ENCODE measurements at regions not wholly inside any gene's neighbourhood (a gene's known extent, or its start where the extent isn't known, plus 50 kb on each side); places are given as distances from the start of the nearest gene placed in this dataset.

DNA sequence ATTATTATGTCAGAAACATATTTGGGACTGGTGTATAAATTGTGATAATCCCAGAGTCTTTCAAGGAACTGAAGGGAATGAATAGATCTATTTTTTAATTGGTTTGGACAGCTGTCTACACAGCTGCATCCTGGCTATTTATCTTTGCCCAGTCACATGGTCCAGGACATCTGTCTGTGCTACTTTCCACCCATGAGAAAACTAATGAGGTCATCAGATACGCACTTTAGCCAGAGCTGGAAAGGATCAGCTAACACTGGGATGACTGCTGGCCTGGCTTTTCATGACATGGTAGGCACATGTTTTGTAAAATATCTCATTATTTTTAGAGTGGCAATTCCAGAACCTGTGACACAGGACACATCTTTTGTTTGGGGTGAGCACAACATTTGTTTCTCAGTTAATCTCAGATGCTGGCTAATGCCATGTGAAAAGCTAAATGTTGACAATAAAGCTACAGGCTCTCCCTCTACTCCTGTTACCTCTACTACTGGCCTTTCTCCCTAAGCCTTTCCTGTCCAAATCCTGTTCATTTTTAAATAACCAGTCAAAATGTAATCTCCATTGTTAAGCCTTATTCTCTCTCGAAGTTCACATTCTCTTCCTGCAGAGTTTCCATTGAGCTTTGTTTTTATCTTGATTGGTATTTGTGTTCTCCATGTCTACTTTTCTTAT, 500.7 kb downstream of the RIT2 start:
- H3K4me1 Mint-ChIP-seq = no peaks in the 10 kb centered on the region
- H3K27ac Mint-ChIP-seq = no peak overlapping the region
- no peaks in the 10 kb centered on the region for H3K9me3 Mint-ChIP-seq
- no peaks in the 10 kb centered on the region for H3K27me3 Mint-ChIP-seq
- no peaks in the 10 kb centered on the region for H3K36me3 Mint-ChIP-seq
- H3K4me3 Mint-ChIP-seq = no peak overlapping the region

DNA sequence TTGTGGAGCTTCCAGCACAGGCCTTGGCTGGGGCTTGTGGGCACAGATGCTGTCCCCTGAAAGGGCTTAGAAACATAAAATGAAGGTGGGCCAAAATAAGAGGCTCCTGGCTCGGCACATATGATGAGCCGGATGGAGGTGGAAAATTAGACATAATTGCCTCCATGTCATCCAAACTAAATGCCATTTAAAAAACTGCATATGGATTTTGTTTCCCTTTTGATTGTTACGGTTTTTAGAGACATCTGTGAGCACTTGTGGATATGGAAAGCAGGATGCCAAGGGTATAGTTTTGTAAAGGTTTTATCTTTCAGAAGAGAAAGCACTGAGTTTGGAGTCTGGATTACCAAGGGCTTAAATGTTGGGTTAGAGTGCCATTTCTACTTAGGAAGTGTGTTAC, 498.3 kb downstream of the RIT2 start:
- Mint-ChIP-seq H3K36me3 (no peaks in the 10 kb centered on the region), H3K4me1 (no peaks in the 10 kb centered on the region), H3K9me3 (no peaks in the 10 kb centered on the region), H3K27ac (no peak overlapping the region), H3K4me3 (no peak overlapping the region), H3K27me3 (no peaks in the 10 kb centered on the region)

DNA sequence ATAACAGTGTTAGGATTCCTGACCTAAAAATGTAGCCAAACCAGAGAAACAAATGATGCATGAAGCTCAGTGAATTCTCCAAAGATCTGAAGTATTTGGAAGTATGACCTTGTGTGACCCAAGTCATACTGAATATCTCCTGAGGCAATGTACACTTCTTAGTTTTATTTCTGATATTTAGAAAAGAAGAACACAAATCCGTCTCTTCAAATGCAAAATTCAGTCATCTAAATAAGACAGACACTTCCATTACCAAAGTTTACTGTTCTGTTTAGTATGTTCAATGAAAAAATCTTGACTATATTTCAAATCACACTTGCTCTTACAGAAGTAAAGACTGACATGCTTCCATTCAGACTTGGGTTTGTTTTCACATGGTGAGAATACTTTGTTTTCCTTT, 495.7 kb downstream of the RIT2 start:
- Mint-ChIP-seq H3K9me3 (peaks cover 0 to 1% (median 0%) of the 10 kb centered on the region in 3 donors), H3K27ac (no peak overlapping the region), H3K27me3 (no peaks in the 10 kb centered on the region), H3K4me1 (no peaks in the 10 kb centered on the region), H3K36me3 (no peaks in the 10 kb centered on the region), H3K4me3 (no peak overlapping the region)

DNA sequence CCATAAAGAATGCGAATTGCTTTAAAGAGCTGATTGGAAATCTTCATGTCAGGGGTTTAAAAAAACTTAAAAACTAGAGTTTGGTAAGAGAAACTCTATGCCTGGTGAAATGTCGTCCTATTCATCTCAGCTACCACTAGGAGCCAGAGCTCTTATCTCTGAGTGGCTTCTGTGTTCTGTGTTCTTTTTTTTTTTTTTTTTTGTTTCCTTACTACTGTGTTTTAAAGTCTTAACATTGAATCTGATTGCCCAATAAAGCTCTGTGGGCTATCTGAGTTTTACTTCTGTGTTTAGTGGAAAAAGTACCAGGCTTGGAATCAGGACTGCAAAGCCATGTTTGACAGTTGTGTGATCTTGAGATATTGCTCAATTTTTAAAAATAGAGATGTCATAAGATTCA, 494.8 kb downstream of the RIT2 start:
- Mint-ChIP-seq H3K27ac (no peak overlapping the region), H3K36me3 (no peaks in the 10 kb centered on the region), H3K27me3 (no peaks in the 10 kb centered on the region), H3K9me3 (peaks cover 0 to 5% (median 0%) of the 10 kb centered on the region in 3 donors), H3K4me3 (no peak overlapping the region), H3K4me1 (no peaks in the 10 kb centered on the region)

DNA sequence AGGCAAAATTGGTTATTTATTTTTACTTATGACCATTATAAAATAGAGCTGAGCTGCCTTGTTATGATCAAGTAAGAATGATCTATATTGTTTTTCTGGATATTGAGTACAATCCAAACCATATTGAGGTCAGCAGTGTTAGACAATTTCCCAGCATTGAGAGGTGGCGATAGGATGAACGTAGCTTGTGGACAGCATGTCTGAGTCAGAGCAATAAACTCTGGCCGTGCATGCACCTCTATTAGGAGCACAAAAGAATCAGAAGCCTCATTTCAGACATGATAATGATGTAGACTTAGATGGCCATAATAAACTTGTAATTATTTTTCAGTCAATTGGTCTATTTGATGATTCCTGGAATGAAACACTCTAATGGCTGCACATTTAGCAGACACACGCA, 491.6 kb downstream of the RIT2 start:
- H3K36me3 Mint-ChIP-seq = no peaks in the 10 kb centered on the region
- H3K4me1 Mint-ChIP-seq = no peaks in the 10 kb centered on the region
- no peak overlapping the region for H3K27ac Mint-ChIP-seq
- H3K27me3 Mint-ChIP-seq = no peaks in the 10 kb centered on the region
- H3K4me3 Mint-ChIP-seq = no peak overlapping the region
- H3K9me3 Mint-ChIP-seq = peaks cover 0 to 5% (median 0%) of the 10 kb centered on the region in 3 donors

DNA sequence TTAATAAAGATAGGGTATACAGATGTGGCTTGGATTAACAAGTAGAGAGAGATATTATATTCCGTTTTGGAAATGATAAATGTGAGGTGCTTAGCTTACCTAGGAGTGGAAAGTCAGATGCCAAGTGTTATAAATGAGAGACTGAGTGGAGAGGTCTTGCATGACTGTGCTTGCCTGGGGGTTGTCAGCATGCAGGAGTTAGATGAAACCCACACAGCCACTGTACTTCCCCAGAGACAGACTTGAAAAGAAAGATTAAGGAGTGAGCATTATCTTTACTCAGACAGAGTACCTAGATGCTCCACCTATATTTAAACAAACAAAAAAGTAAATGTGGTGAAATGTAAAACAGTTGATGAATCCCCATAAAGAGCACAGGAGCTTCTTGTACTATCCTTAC, 482.7 kb downstream of the RIT2 start:
- H3K27ac Mint-ChIP-seq = no peak overlapping the region
- no peaks in the 10 kb centered on the region for H3K27me3 Mint-ChIP-seq
- H3K9me3 Mint-ChIP-seq = peaks cover 0 to 3% (median 0%) of the 10 kb centered on the region in 3 donors
- H3K36me3 Mint-ChIP-seq = no peaks in the 10 kb centered on the region
- no peak overlapping the region for H3K4me3 Mint-ChIP-seq
- H3K4me1 Mint-ChIP-seq = no peaks in the 10 kb centered on the region

DNA sequence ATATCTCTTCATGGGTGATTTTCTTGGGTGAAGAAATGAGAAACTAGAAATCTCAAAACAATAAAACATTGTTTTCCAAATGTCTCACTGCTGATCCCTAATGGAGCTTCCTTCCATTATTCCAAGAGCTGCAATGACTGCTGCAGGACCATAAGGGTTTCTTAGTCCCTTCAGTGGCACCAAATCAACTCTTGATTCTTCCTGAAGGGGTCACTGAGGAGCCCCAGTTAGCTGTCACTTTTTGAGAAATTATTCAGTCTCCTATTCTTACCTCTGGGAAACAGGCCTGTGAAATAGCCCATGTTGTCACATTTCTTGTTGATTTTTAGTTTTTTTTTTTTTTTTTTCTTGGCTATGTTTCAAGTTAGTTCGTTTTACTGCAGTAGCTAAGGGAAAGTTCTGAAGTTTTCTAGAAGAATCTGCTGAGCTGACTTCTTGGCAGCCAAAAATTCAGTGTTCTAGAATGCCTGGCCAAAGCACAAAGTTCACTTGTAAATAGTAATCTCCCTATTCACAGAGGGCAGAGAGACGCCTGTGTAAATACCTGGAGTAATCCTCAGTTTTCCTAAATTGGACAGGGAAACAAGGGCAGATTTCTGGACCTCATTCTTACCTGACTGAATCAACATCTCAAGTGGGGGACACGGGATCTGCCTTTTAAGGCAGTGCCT, 480.0 kb downstream of the RIT2 start:
- no peaks in the 10 kb centered on the region for H3K36me3 Mint-ChIP-seq
- H3K4me1 Mint-ChIP-seq = no peaks in the 10 kb centered on the region
- H3K4me3 Mint-ChIP-seq = no peak overlapping the region
- no peaks in the 10 kb centered on the region for H3K27me3 Mint-ChIP-seq
- H3K27ac Mint-ChIP-seq = no peak overlapping the region
- H3K9me3 Mint-ChIP-seq = no peaks in the 10 kb centered on the region

DNA sequence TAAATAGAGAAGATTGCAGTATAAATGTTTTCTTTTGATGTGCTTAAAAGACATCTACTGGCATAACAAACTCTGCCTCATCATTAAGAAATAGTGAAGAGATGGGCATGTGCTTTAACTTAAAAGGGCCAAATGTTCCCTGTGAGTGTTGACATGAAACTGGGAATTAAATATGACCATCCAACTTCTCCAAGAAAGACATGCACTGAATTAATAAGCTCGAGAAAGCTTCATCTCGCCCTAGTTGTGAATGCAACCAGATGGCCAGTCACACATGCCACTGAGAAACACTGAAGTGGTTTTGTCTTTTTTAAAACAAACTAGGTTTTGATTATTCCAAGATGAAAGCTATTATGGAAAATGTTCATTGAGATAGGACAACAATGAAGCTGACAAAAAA, 479.2 kb downstream of the RIT2 start:
- Mint-ChIP-seq H3K9me3 (peaks cover 0 to 2% (median 0%) of the 10 kb centered on the region in 3 donors), H3K27ac (no peak overlapping the region), H3K27me3 (no peaks in the 10 kb centered on the region), H3K36me3 (no peaks in the 10 kb centered on the region), H3K4me3 (no peak overlapping the region), H3K4me1 (no peaks in the 10 kb centered on the region)

DNA sequence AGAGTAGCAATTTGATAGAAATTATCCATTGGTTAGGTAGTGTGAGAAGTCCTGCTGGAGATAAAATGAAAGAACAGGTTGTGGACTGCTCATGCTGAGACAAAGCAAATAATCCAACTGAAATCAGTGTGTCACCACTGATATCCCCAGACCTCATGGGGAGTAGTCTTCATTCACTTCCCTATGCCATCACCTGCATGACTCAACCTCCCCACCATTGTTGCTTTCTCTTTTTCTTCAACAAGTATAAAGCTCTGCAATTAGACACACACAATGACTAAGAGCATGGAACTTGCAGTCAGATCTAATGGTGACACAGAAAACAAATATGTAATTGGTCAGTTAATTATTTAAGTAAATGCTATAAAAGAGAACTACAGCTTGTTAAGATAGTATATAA, 475.3 kb downstream of the RIT2 start:
- no peaks in the 10 kb centered on the region for H3K4me1 Mint-ChIP-seq
- H3K27me3 Mint-ChIP-seq = no peaks in the 10 kb centered on the region
- no peaks in the 10 kb centered on the region for H3K36me3 Mint-ChIP-seq
- peaks cover 0 to 2% (median 0%) of the 10 kb centered on the region in 3 donors for H3K9me3 Mint-ChIP-seq
- no peak overlapping the region for H3K4me3 Mint-ChIP-seq
- H3K27ac Mint-ChIP-seq = no peak overlapping the region

DNA sequence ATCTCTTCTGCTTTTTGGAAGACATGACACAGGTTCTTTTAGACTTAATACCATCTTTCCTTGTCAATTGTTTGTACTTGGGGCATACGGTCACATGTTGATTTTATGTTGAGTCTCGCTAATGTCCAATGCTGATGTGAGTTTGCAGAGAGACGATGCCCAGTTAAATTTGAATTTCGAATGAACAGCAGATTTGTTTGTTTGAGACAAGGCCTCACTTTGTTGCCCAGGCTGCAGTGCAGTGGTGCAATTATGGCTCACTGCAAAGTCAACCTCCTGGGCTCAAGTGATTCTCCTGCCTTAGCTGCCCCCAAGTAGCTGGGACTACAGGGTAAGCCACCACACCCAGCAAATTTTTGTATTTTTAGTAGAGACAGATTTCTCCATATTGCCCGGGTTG, 473.5 kb downstream of the RIT2 start:
- H3K4me3 Mint-ChIP-seq = no peak overlapping the region
- H3K36me3 Mint-ChIP-seq = no peaks in the 10 kb centered on the region
- H3K27ac Mint-ChIP-seq = no peak overlapping the region
- peaks cover 0 to 2% (median 0%) of the 10 kb centered on the region in 3 donors for H3K9me3 Mint-ChIP-seq
- H3K27me3 Mint-ChIP-seq = no peaks in the 10 kb centered on the region
- H3K4me1 Mint-ChIP-seq = no peaks in the 10 kb centered on the region

DNA sequence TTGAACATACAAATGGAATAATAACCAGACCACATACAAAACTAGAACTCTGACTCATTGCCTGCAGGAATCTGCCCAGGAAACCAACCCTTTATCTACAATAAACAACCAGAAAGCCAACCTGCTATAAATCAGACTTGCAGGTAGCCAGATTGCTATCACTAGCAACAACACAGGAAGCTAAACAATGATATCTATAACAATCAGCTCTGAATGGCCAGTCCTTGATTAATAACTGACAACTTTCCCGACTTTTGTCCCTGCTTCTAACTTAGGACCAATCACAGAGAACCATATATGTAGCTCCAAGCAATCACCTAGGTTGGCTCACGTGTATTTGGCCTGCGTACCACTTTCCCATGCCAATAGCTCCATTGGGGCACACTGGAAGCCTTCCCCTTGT, 470.8 kb downstream of the RIT2 start:
- Mint-ChIP-seq H3K27me3 (no peaks in the 10 kb centered on the region), H3K36me3 (no peaks in the 10 kb centered on the region), H3K4me3 (no peak overlapping the region), H3K27ac (no peak overlapping the region), H3K4me1 (no peaks in the 10 kb centered on the region), H3K9me3 (peaks cover 0 to 2% (median 1%) of the 10 kb centered on the region in 3 donors)

DNA sequence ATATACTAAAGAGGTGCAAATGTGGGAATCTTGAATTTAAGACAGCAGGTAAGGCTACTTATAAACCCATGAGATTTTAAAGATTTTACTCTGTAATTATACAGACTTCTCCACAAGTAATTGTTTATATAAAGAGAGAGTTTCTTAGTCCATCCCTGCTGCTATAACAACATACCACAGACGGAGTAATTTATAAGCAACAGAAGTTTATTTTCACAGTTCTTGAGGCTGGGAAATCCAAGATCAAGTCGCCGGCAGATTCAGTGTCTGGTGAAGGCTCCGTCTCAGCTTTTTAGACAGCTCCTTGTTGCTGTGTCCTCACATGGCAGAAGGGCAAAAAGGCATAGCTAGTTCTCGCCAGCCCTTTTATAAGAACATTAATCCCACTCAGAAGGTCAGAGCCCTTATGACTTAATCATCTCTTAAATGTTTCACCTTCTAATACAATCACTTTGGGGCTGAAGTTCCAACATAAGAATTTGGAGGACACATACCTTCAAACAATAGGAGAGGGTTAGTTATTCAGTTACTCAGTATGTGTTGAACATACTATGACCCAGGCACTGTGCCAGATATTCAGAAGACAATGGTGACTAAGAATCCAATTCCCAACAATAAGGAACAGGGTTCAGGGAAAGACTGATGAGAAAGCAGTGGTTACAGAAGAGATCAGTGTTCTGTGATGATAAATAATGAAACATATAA, 466.0 kb downstream of the RIT2 start:
- no peak overlapping the region for H3K4me3 Mint-ChIP-seq
- H3K4me1 Mint-ChIP-seq = no peaks in the 10 kb centered on the region
- peaks cover 0 to 4% (median 4%) of the 10 kb centered on the region in 3 donors for H3K9me3 Mint-ChIP-seq
- H3K27me3 Mint-ChIP-seq = no peaks in the 10 kb centered on the region
- H3K36me3 Mint-ChIP-seq = no peaks in the 10 kb centered on the region
- H3K27ac Mint-ChIP-seq = no peak overlapping the region

DNA sequence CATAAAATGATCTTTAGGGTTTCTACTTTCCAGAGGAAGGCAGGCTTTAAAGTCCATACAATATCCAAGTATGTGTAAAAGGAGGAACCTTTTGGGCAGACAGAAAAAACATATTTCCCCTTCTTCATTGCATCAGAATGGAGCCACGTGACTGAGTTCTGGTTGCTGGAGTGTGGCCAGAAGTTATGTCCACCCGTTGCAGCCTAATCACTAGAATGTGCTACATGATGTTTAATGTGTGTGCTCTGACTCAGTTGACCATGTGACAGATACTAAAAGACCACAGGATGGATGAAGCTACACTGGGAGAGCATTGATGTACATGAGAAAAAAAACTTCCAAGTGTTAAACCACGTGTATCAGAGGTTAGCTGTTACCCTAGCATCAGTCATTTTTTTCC, 460.9 kb downstream of the RIT2 start:
- Mint-ChIP-seq H3K4me1 (no peaks in the 10 kb centered on the region), H3K27me3 (no peaks in the 10 kb centered on the region), H3K36me3 (no peaks in the 10 kb centered on the region), H3K4me3 (no peak overlapping the region), H3K27ac (no peak overlapping the region), H3K9me3 (peaks cover 0 to 8% (median 7%) of the 10 kb centered on the region in 3 donors)

DNA sequence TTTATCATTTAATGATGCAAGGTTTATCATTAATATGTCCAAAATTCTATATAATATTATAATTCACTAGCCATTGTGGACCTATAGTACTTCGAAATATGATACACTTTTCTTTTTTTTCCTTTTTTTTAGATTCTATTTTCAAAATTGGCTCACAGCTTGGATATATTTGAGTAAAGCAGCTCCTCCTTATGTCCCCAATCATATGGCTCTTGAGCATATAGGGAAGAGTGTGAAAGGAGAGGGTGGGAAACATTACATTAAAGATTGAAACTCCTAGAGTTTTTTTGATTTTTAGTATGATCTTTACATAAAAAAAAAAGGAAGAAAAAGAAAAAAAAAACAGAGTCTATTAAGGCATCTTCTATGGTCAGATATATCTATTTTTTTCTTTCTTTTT, 457.9 kb downstream of the RIT2 start:
- no peaks in the 10 kb centered on the region for H3K4me1 Mint-ChIP-seq
- H3K27me3 Mint-ChIP-seq = no peaks in the 10 kb centered on the region
- peaks cover 0 to 6% (median 3%) of the 10 kb centered on the region in 3 donors for H3K9me3 Mint-ChIP-seq
- no peaks in the 10 kb centered on the region for H3K36me3 Mint-ChIP-seq
- H3K4me3 Mint-ChIP-seq = no peak overlapping the region
- H3K27ac Mint-ChIP-seq = no peak overlapping the region

DNA sequence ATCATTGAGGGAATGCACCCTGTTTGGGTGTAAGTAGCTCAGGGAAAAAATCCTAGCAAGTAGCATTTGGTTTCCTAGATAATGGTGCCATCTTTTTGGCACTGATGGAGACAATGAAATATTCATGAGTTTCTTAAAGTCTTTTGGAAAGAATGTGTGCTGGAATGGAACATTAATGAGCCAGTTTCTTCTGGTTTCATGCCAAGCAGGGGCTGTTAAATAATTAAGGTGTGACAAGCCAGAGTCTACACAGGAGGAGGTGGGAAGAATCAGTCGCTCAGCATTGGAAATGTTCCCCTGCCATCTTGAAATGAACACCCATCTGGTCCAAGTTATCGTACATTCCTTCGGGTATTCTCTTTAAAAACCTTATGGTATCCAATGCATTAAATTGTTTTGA, 457.3 kb downstream of the RIT2 start:
- peaks cover 0 to 6% (median 3%) of the 10 kb centered on the region in 3 donors for H3K9me3 Mint-ChIP-seq
- H3K4me1 Mint-ChIP-seq = no peaks in the 10 kb centered on the region
- no peaks in the 10 kb centered on the region for H3K36me3 Mint-ChIP-seq
- H3K27me3 Mint-ChIP-seq = no peaks in the 10 kb centered on the region
- H3K27ac Mint-ChIP-seq = no peak overlapping the region
- H3K4me3 Mint-ChIP-seq = no peak overlapping the region

DNA sequence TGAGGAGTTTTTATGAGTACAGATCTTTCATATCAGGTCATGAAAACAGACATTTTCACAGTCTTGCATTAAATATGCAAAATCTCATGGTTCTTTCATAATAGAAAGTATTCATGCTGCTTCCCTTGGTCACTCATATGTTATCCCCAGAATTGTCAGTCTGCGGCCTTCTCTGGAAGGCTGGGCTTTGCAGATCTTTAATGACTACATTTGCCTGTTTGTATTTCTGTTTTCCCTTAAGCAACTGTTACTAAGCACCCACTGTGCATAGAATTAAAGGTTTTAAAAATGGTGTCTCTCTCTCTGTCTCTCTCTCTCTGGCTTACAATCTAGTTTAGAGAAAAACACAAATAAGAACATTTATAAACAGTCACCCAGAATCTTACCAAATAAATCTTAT, 456.3 kb downstream of the RIT2 start:
- Mint-ChIP-seq H3K4me3 (no peak overlapping the region), H3K27me3 (no peaks in the 10 kb centered on the region), H3K4me1 (no peaks in the 10 kb centered on the region), H3K27ac (no peak overlapping the region), H3K9me3 (peaks cover 0 to 3% (median 3%) of the 10 kb centered on the region in 3 donors), H3K36me3 (no peaks in the 10 kb centered on the region)
